WTC11 (cell line): ENCODE measurements at regions not wholly inside any gene's neighbourhood (a gene's known extent, or its start where the extent isn't known, plus 50 kb on each side); places are given as distances from the start of the nearest gene placed in this dataset.

ENCODE experiments used
- ATAC-seq: fragments of 200-7000 bp; cut with Tn5 transposase; 2 replicates; pipeline ENCODE4 v1.10.0; 2021; ENCODE audit warnings: mild to moderate bottlenecking, moderate library complexity
- CTCF ChIA-PET: fragments of 300-600 bp; sonication (Branson Sonifier 250); formaldehyde crosslinking; loops from one replicate; lab custom pipeline; 2021; ENCODE audit warnings: antibody characterized with exemption; lab: Charles Lee
- POLR2A ChIA-PET: fragments of 350-600 bp; sonication (Branson Sonifier 250); formaldehyde crosslinking; loops from one replicate; lab custom pipeline; 2021; ENCODE audit warnings: antibody characterized with exemption; lab: Charles Lee
- DNase-seq: peaks from one replicate; pipeline ENCODE4 v3.0.0; 2021; ENCODE audit warnings: low spot score
- H3K27ac Mint-ChIP-seq: 2 replicates; pipeline ENCODE4 v1.8.0; 2021; ENCODE audit warnings: mixed read lengths
- H3K27me3 Mint-ChIP-seq: 2 replicates; pipeline ENCODE4 v1.8.0; 2021; ENCODE audit warnings: low read depth, mild to moderate bottlenecking, moderate library complexity, mixed read lengths
- H3K36me3 Mint-ChIP-seq: 2 replicates; pipeline ENCODE4 v1.8.0; 2021; ENCODE audit warnings: mixed read lengths
- H3K4me1 Mint-ChIP-seq: 2 replicates; pipeline ENCODE4 v1.8.0; 2022; ENCODE audit warnings: mixed read lengths
- H3K4me3 Mint-ChIP-seq: 2 replicates; pipeline ENCODE4 v1.8.0; 2021; ENCODE audit warnings: mild to moderate bottlenecking, moderate library complexity, mixed read lengths
- H3K9me3 Mint-ChIP-seq: 2 replicates; pipeline ENCODE4 v1.8.0; 2021; ENCODE audit warnings: mixed read lengths
- EMX1 ChIP-seq: fragments of 250-450 bp; sonication (Bioruptor Pico); IDR thresholded peaks from 2 replicates; pipeline ENCODE4 v1.8.0; 2021; ENCODE audit warnings: mild to moderate bottlenecking
- FOXJ3 ChIP-seq: sonication (generic); formaldehyde crosslinking; IDR thresholded peaks from 2 replicates; pipeline ENCODE4 v1.9.0; 2021; ENCODE audit warnings: missing genetic modification reagents, mild to moderate bottlenecking, borderline replicate concordance
- FOXP1 ChIP-seq: sonication (generic); formaldehyde crosslinking; IDR thresholded peaks from 2 replicates; pipeline ENCODE4 v1.8.0; 2022; ENCODE audit warnings: missing genetic modification reagents, mild to moderate bottlenecking, moderate library complexity, borderline replicate concordance
- NR1H2 ChIP-seq: sonication (generic); formaldehyde crosslinking; IDR thresholded peaks from 2 replicates; pipeline ENCODE4 v1.9.0; 2021; ENCODE audit warnings: mild to moderate bottlenecking, moderate library complexity, missing genetic modification reagents
- OVOL2 ChIP-seq: fragments of 250-450 bp; sonication (Bioruptor Pico); IDR thresholded peaks from 2 replicates; pipeline ENCODE4 v1.9.0; 2021; ENCODE audit warnings: mild to moderate bottlenecking, borderline replicate concordance
- RORB ChIP-seq: fragments of 250-450 bp; sonication (Bioruptor Pico); IDR thresholded peaks from 2 replicates; pipeline ENCODE4 v1.9.0; 2021; ENCODE audit warnings: mild to moderate bottlenecking
- SP1 ChIP-seq: sonication (generic); formaldehyde crosslinking; conservative IDR thresholded peaks from 2 replicates; pipeline ENCODE4 v1.8.1; 2022; ENCODE audit warnings: missing genetic modification reagents
- TP53 ChIP-seq: sonication (generic); formaldehyde crosslinking; IDR thresholded peaks from 2 replicates; pipeline ENCODE4 v1.8.1; 2023; ENCODE audit warnings: mild to moderate bottlenecking, missing genetic modification reagents
- ZBTB21 ChIP-seq: sonication (generic); formaldehyde crosslinking; IDR thresholded peaks from 2 replicates; pipeline ENCODE4 v1.8.1; 2023; ENCODE audit warnings: mild to moderate bottlenecking, missing genetic modification reagents, borderline replicate concordance
- ZNF121 ChIP-seq: sonication (generic); formaldehyde crosslinking; IDR thresholded peaks from 2 replicates; pipeline ENCODE4 v1.8.0; 2023; ENCODE audit warnings: missing genetic modification reagents
- ZNF219 ChIP-seq: sonication (generic); formaldehyde crosslinking; IDR thresholded peaks from 2 replicates; pipeline ENCODE4 v1.8.0; 2023; ENCODE audit warnings: missing genetic modification reagents, mild to moderate bottlenecking, borderline replicate concordance
- ZNF416 ChIP-seq: fragments of 250-450 bp; sonication (Bioruptor Pico); IDR thresholded peaks from 2 replicates; pipeline ENCODE4 v1.9.0; 2021; ENCODE audit warnings: mild to moderate bottlenecking, inconsistent platforms
- TF ChIP-seq, protein P1 (sequence below): sonication (generic); formaldehyde crosslinking; IDR thresholded peaks from 2 replicates; pipeline ENCODE4 v1.8.1; 2023; ENCODE audit warnings: mild to moderate bottlenecking, missing genetic modification reagents, moderate library complexity
- TF ChIP-seq, protein P2 (sequence below): sonication (generic); formaldehyde crosslinking; IDR thresholded peaks from 2 replicates; pipeline ENCODE4 v1.8.1; 2022; ENCODE audit warnings: mild to moderate bottlenecking, missing genetic modification reagents, moderate library complexity, borderline replicate concordance
- TF ChIP-seq, protein P3 (sequence below): fragments of 250-450 bp; sonication (Bioruptor Pico); IDR thresholded peaks from 2 replicates; pipeline ENCODE4 v1.9.0; 2021; ENCODE audit warnings: mild to moderate bottlenecking
- TF ChIP-seq, protein P4 (sequence below): sonication (generic); formaldehyde crosslinking; conservative IDR thresholded peaks from 2 replicates; pipeline ENCODE4 v1.8.1; 2022; ENCODE audit warnings: mild to moderate bottlenecking, missing genetic modification reagents
- TF ChIP-seq, protein P5 (sequence below): fragments of 250-450 bp; sonication (Bioruptor Pico); IDR thresholded peaks from 2 replicates; pipeline ENCODE4 v1.9.0; 2021; ENCODE audit warnings: mild to moderate bottlenecking, borderline replicate concordance
- TF ChIP-seq, protein P6 (sequence below): sonication (generic); formaldehyde crosslinking; IDR thresholded peaks from 2 replicates; pipeline ENCODE4 v1.8.1; 2022; ENCODE audit warnings: low read depth, mild to moderate bottlenecking, moderate library complexity, missing genetic modification reagents, borderline replicate concordance

DNA sequence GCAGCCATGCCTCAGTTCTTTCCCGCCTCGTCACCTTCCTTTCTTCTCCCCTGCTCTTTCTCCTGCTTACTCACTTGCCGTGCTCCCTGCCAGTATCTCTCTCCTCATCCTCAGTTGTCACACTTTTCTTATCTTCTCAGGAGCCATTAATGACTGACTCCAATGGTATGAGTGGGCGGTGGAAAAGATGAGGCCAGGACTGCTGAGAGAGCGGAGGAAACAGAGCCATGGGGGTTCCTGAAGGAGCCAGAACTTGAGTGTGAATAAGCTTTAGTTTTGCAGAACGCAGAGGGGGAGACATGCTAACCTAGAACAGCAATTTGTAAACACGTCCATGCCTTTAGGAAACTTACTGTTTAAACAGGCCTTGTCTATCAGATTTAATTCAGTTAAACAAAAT lies 126.5 kb downstream of the CHIC2 start:
- CTCF ChIA-PET, result no interaction called here
- TF ChIP-seq OVOL2 (CRISPR knock-in tag) (no peak), FOXP1 (CRISPR knock-in tag) (no peak), SP1 (no peak), TP53 (no peak), RORB (no peak), EMX1 (CRISPR knock-in tag) (no peak), ZNF121 (CRISPR knock-in tag) (no peak), NR1H2 (no peak), FOXJ3 (CRISPR knock-in tag) (no peak), ZNF416 (CRISPR knock-in tag) (no peak), ZBTB21 (CRISPR knock-in tag) (no peak), ZNF219 (CRISPR knock-in tag) (no peak)
- TF ChIP-seq, protein P1, sequence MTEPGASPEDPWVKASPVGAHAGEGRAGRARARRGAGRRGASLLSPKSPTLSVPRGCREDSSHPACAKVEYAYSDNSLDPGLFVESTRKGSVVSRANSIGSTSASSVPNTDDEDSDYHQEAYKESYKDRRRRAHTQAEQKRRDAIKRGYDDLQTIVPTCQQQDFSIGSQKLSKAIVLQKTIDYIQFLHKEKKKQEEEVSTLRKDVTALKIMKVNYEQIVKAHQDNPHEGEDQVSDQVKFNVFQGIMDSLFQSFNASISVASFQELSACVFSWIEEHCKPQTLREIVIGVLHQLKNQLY (CRISPR knock-in tag), result no peak
- TF ChIP-seq, protein P2, sequence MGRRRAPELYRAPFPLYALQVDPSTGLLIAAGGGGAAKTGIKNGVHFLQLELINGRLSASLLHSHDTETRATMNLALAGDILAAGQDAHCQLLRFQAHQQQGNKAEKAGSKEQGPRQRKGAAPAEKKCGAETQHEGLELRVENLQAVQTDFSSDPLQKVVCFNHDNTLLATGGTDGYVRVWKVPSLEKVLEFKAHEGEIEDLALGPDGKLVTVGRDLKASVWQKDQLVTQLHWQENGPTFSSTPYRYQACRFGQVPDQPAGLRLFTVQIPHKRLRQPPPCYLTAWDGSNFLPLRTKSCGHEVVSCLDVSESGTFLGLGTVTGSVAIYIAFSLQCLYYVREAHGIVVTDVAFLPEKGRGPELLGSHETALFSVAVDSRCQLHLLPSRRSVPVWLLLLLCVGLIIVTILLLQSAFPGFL (CRISPR knock-in tag), result no peak
- TF ChIP-seq, protein P3, sequence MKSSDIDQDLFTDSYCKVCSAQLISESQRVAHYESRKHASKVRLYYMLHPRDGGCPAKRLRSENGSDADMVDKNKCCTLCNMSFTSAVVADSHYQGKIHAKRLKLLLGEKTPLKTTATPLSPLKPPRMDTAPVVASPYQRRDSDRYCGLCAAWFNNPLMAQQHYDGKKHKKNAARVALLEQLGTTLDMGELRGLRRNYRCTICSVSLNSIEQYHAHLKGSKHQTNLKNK (CRISPR knock-in tag), result no peak
- TF ChIP-seq, protein P4, sequence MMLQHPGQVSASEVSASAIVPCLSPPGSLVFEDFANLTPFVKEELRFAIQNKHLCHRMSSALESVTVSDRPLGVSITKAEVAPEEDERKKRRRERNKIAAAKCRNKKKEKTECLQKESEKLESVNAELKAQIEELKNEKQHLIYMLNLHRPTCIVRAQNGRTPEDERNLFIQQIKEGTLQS, result no peak
- TF ChIP-seq, protein P5, sequence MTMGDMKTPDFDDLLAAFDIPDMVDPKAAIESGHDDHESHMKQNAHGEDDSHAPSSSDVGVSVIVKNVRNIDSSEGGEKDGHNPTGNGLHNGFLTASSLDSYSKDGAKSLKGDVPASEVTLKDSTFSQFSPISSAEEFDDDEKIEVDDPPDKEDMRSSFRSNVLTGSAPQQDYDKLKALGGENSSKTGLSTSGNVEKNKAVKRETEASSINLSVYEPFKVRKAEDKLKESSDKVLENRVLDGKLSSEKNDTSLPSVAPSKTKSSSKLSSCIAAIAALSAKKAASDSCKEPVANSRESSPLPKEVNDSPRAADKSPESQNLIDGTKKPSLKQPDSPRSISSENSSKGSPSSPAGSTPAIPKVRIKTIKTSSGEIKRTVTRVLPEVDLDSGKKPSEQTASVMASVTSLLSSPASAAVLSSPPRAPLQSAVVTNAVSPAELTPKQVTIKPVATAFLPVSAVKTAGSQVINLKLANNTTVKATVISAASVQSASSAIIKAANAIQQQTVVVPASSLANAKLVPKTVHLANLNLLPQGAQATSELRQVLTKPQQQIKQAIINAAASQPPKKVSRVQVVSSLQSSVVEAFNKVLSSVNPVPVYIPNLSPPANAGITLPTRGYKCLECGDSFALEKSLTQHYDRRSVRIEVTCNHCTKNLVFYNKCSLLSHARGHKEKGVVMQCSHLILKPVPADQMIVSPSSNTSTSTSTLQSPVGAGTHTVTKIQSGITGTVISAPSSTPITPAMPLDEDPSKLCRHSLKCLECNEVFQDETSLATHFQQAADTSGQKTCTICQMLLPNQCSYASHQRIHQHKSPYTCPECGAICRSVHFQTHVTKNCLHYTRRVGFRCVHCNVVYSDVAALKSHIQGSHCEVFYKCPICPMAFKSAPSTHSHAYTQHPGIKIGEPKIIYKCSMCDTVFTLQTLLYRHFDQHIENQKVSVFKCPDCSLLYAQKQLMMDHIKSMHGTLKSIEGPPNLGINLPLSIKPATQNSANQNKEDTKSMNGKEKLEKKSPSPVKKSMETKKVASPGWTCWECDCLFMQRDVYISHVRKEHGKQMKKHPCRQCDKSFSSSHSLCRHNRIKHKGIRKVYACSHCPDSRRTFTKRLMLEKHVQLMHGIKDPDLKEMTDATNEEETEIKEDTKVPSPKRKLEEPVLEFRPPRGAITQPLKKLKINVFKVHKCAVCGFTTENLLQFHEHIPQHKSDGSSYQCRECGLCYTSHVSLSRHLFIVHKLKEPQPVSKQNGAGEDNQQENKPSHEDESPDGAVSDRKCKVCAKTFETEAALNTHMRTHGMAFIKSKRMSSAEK (CRISPR knock-in tag), result no peak
- ATAC-seq (no peak), DNase-seq (no peak)
- H3K9me3 Mint-ChIP-seq, result peaks cover 25% of the 10 kb centered on the region
- H3K4me3 Mint-ChIP-seq, result no peak overlapping the region
- POLR2A ChIA-PET, result no interaction called here
- no peaks in the 10 kb centered on the region; the same call in 1 of the 2 replicates for H3K27me3 Mint-ChIP-seq
- no peaks in the 10 kb centered on the region for H3K4me1 Mint-ChIP-seq
- no peak overlapping the region for H3K27ac Mint-ChIP-seq
- H3K36me3 Mint-ChIP-seq, result peaks cover 15% of the 10 kb centered on the region

DNA sequence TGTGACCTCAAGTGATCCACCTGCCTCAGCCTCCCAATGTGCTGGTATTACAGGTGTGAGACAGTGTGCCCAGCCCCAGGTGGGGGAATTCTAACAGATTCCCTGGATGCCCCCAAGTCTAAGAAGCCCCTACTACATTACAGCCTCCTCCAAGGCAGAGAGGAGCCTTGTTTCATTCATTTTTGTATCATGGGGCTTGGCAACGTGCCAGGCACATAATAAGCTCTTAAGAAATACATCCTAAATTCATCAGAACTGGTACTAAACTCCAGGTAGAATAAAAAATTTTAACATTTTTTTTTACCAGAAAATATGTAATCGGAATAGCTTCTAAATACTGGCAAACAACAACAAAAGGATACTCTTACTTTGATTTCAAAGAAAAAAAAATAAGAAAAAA lies 127.1 kb downstream of the CHIC2 start:
- H3K4me3 Mint-ChIP-seq, result no peak overlapping the region
- CTCF ChIA-PET, result no interaction called here
- no peak for TF ChIP-seq SP1

DNA sequence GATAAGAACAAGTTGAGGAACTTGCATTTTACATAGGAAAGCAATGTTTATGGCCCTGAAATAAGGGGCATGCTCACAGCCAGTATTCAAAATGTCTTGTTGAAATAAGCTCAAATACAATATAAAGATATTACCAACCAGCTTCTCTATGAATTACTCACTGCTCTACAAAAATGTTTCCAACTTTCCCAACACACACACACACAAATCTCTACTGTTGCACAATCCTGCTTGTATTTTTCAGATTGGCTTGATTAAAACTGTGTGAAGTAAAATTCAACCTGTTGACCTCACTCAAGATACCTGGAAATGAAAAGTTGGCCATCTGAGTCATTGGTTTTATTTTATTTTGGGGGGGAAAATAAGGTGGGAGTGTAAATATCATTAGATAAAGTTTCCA lies 128.6 kb downstream of the CHIC2 start:
- H3K9me3 Mint-ChIP-seq, result peaks cover 21% of the 10 kb centered on the region
- CTCF ChIA-PET, result no interaction called here
- TF ChIP-seq, protein P6, sequence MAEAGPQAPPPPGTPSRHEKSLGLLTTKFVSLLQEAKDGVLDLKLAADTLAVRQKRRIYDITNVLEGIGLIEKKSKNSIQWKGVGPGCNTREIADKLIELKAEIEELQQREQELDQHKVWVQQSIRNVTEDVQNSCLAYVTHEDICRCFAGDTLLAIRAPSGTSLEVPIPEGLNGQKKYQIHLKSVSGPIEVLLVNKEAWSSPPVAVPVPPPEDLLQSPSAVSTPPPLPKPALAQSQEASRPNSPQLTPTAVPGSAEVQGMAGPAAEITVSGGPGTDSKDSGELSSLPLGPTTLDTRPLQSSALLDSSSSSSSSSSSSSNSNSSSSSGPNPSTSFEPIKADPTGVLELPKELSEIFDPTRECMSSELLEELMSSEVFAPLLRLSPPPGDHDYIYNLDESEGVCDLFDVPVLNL (CRISPR knock-in tag), result no peak
- TF ChIP-seq, all 79 proteins: peak for 0
- H3K4me1 Mint-ChIP-seq, result no peaks in the 10 kb centered on the region
- H3K36me3 Mint-ChIP-seq, result peaks cover 14% of the 10 kb centered on the region
- no peak overlapping the region for H3K27ac Mint-ChIP-seq
- no peak for DNase-seq
- POLR2A ChIA-PET, result no interaction called here
- no peaks in the 10 kb centered on the region; the same call in 1 of the 2 replicates for H3K27me3 Mint-ChIP-seq
- H3K4me3 Mint-ChIP-seq, result no peak overlapping the region
- no peak for ATAC-seq

More for the DNA sequence above, 127.1 kb downstream of the CHIC2 start:
- Mint-ChIP-seq H3K27ac (no peak overlapping the region), H3K36me3 (peaks cover 15% of the 10 kb centered on the region), H3K4me1 (no peaks in the 10 kb centered on the region), H3K27me3 (no peaks in the 10 kb centered on the region; the same call in 1 of the 2 replicates), H3K9me3 (peaks cover 25% of the 10 kb centered on the region)
- POLR2A ChIA-PET, result no interaction called here
- ATAC-seq (no peak), DNase-seq (no peak)
